Activated CD8-positive, alpha-beta T cell treated with anti-CD3 and anti-CD28 coated beads for 36 hours (primary cell): ENCODE measurements at regions not wholly inside any gene's neighbourhood (a gene's known extent, or its start where the extent isn't known, plus 50 kb on each side); places are given as distances from the start of the nearest gene placed in this dataset.

Experiments
- ATAC-seq: fragments of 200-7000 bp; cut with Tn5 transposase; one replicate; pipeline ENCODE4 v1.10.0; 2021; ENCODE audit warnings: mild to moderate bottlenecking, moderate library complexity
- CTCF ChIA-PET: fragments of 350-600 bp; sonication (Branson Sonifier 250); formaldehyde crosslinking; loops from one replicate; lab custom pipeline; 2021; ENCODE audit warnings: antibody characterized with exemption; lab: Charles Lee
- POLR2A ChIA-PET: fragments of 350-600 bp; sonication (Branson Sonifier 250); formaldehyde crosslinking; loops from one replicate; lab custom pipeline; 2021; ENCODE audit warnings: antibody characterized with exemption; lab: Charles Lee
- DNase-seq: peaks from one replicate; pipeline ENCODE4 v3.0.0-alpha.2; 2020
- H3K27ac Mint-ChIP-seq: one replicate; pipeline ENCODE4 v1.8.0; 2021; ENCODE audit warnings: mild to moderate bottlenecking, mixed read lengths
- H3K27me3 Mint-ChIP-seq: one replicate; pipeline ENCODE4 v1.8.0; 2021; ENCODE audit warnings: mixed read lengths
- H3K36me3 Mint-ChIP-seq: one replicate; pipeline ENCODE4 v1.8.0; 2021; ENCODE audit warnings: low read depth, mixed read lengths
- H3K4me1 Mint-ChIP-seq: one replicate; pipeline ENCODE4 v1.8.0; 2021; ENCODE audit warnings: low read depth, mixed read lengths
- H3K4me3 Mint-ChIP-seq: one replicate; pipeline ENCODE4 v1.8.0; 2021; ENCODE audit warnings: mild to moderate bottlenecking, moderate library complexity, mixed read lengths
- H3K9me3 Mint-ChIP-seq: one replicate; pipeline ENCODE4 v1.8.0; 2021; ENCODE audit warnings: mixed read lengths
- CTCF ChIP-seq: fragments of 200-600 bp; IDR thresholded peaks from one replicate; pipeline ENCODE4 v1.8.0; 2022; ENCODE audit warnings: antibody characterized with exemption, mild to moderate bottlenecking
- intact Hi-C: fragments of 100-400 bp; cut with micrococcal nuclease; formaldehyde crosslinking; loops from one replicate; pipeline ENCODE4 v1.10.0; 2022

- Mint-ChIP-seq H3K9me3 (no peaks in the 10 kb centered on the region), H3K27me3 (no peaks in the 10 kb centered on the region), H3K4me1 (no peaks in the 10 kb centered on the region), H3K36me3 (no peaks in the 10 kb centered on the region), H3K4me3 (no peak overlapping the region), H3K27ac (no peak overlapping the region)
- DNase-seq, result no peak
- no peak for TF ChIP-seq CTCF
- ChIA-PET POLR2A (no interaction called here), CTCF (no interaction called here)
- intact Hi-C loops, result no loop called here
- no peak for ATAC-seq
Observed at GRCh38 chr7:80587538-80587937, 50.9 kb upstream of the CD36 start.

- DNase-seq (no peak), ATAC-seq (no peak)
- ChIA-PET POLR2A (no interaction called here), CTCF (no interaction called here)
- no peaks in the 10 kb centered on the region for H3K9me3 Mint-ChIP-seq
- no peak overlapping the region for H3K27ac Mint-ChIP-seq
- no peaks in the 10 kb centered on the region for H3K27me3 Mint-ChIP-seq
- H3K4me3 Mint-ChIP-seq, result no peak overlapping the region
- H3K4me1 Mint-ChIP-seq, result no peaks in the 10 kb centered on the region
- no peaks in the 10 kb centered on the region for H3K36me3 Mint-ChIP-seq
- TF ChIP-seq CTCF, result no peak
- intact Hi-C loops, result no loop called here
Observed at GRCh38 chr7:80588591-80588990, 49.9 kb upstream of the CD36 start.
